CD4-positive, alpha-beta T cell treated with Interferon gamma for 1 hour (primary cell): ENCODE measurements at regions not wholly inside any gene's neighbourhood (a gene's known extent, or its start where the extent isn't known, plus 50 kb on each side); places are given as distances from the start of the nearest gene placed in this dataset.

Experiments used
- DNase-seq: peaks from one replicate; pipeline ENCODE4 v3.0.0-alpha.2; 2020

GRCh38 chr15:25183581-25184251, 228.9 kb downstream of the SNRPN start:
- DNase-seq = no peak

GRCh38 chr15:25184356-25185155, 229.8 kb downstream of the SNRPN start:
- no peak for DNase-seq

- peak; percentile 0 for DNase-seq
Observed at GRCh38 chr15:25185156-25185710, 230.4 kb downstream of the SNRPN start.

- no peak for DNase-seq
Observed at GRCh38 chr15:25185791-25186190, 231.0 kb downstream of the SNRPN start.

GRCh38 chr15:25186411-25186810, 231.6 kb downstream of the SNRPN start:
- no peak for DNase-seq

- DNase-seq = no peak
Observed at GRCh38 chr15:25186906-25187645, 232.3 kb downstream of the SNRPN start.

- no peak for DNase-seq
Observed at GRCh38 chr15:25188051-25188450, 233.3 kb downstream of the SNRPN start.

- no peak for DNase-seq
Observed at GRCh38 chr15:25188551-25189101, 233.8 kb downstream of the SNRPN start.

GRCh38 chr15:25189551-25189950, 234.8 kb downstream of the SNRPN start:
- DNase-seq = no peak

- no peak for DNase-seq
Observed at GRCh38 chr15:25192651-25193050, 237.9 kb downstream of the SNRPN start.

- DNase-seq = no peak
Observed at GRCh38 chr15:25207369-25207768, 231.5 kb downstream of the UBE3A start.

GRCh38 chr15:25208735-25209134, 230.1 kb downstream of the UBE3A start:
- no peak for DNase-seq

GRCh38 chr15:25220834-25221233, 218.0 kb downstream of the UBE3A start:
- no peak for DNase-seq

- no peak for DNase-seq
Observed at GRCh38 chr15:25224396-25224795, 214.4 kb downstream of the UBE3A start.

GRCh38 chr15:25226360-25226759, 212.5 kb downstream of the UBE3A start:
- DNase-seq = no peak

- no peak for DNase-seq
Observed at GRCh38 chr15:25228261-25228660, 210.6 kb downstream of the UBE3A start.

- DNase-seq = no peak
Observed at GRCh38 chr15:25230442-25230841, 208.4 kb downstream of the UBE3A start.

- DNase-seq = no peak
Observed at GRCh38 chr15:25233766-25234350, 205.0 kb downstream of the UBE3A start.

GRCh38 chr15:25234831-25235230, 204.0 kb downstream of the UBE3A start:
- no peak for DNase-seq

- DNase-seq = no peak
Observed at GRCh38 chr15:25235391-25235790, 203.4 kb downstream of the UBE3A start.

GRCh38 chr15:25236143-25236860, 202.5 kb downstream of the UBE3A start:
- DNase-seq = no peak

- no peak for DNase-seq
Observed at GRCh38 chr15:25236861-25237155, 202.0 kb downstream of the UBE3A start.
